CD4-positive, alpha-beta T cell treated with Interleukin-1 beta for 1 hour (primary cell): ENCODE measurements at regions not wholly inside any gene's neighbourhood (a gene's known extent, or its start where the extent isn't known, plus 50 kb on each side); places are given as distances from the start of the nearest gene placed in this dataset.
A peak's percentile ranks its signal among the peaks of the same experiment; 100 is the strongest.
"Not testable (repeated sequence)": the region's sequence is repeated elsewhere in the genome, so short reads cannot be mapped to it uniquely, and the experiment has no call there.

Source experiments
- DNase-seq, 2 donors: peaks; one replicate each; pipeline ENCODE4 v3.0.0-alpha.2; 2020 to 2022

DNA sequence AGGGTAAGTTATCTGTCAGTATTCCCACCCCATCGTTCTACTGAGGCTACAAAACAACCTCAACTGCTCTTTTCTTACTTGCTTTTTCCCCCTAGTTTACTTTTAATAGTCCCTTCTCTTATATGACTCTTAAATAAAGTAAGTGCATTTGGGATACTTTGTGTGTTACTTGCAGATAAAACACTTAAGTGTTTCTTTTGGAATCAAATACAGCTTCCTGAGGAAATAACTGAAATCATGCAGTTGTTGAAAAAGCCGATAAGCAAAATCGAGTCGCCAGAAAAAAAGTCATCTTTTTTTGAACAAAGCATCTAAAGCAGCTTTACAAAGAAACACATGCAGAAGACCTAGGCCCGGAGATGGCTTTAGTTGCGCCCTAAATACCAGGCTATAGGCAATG is 53.5 kb upstream of the EPB41L4A start:
- no peak for DNase-seq

GRCh38 chr5:112473989-112474388 is 54.9 kb upstream of the EPB41L4A start:
- no peak for DNase-seq

GRCh38 chr5:112475747-112476365 is 56.8 kb upstream of the EPB41L4A start:
- no peak for DNase-seq

- no peak for DNase-seq
Measured at GRCh38 chr5:112479418-112479817, 60.3 kb upstream of the EPB41L4A start.

DNA sequence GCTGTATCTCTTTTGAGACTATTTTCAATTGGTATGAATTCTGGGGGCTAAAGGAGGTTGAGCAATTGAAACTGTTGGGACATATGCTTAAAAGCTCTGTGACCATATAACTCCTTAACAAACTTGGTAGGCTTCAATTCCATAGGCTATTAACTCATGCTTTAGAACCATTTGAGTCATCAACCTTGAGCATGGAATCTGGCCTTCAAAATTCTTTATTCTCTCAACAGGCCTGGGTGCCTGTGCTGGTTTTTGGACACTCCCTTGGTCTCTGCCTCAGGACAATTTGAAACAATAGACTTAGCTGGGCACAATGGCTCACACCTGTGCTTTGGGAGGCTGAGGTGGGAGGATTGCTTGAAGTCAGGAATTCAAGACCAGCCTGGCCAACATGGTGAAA is 61.4 kb upstream of the EPB41L4A start:
- no peak for DNase-seq

- no peak for DNase-seq
Measured at GRCh38 chr5:112483704-112484103, 64.6 kb upstream of the EPB41L4A start.

GRCh38 chr5:112485934-112486355 is 66.9 kb upstream of the EPB41L4A start:
- DNase-seq, result no peak

- no peak for DNase-seq
Measured at GRCh38 chr5:112491257-112491656, 72.2 kb upstream of the EPB41L4A start.

- DNase-seq, result peak; percentile 3 to 31
Measured at GRCh38 chr5:112492291-112492690, 73.2 kb upstream of the EPB41L4A start.

DNA sequence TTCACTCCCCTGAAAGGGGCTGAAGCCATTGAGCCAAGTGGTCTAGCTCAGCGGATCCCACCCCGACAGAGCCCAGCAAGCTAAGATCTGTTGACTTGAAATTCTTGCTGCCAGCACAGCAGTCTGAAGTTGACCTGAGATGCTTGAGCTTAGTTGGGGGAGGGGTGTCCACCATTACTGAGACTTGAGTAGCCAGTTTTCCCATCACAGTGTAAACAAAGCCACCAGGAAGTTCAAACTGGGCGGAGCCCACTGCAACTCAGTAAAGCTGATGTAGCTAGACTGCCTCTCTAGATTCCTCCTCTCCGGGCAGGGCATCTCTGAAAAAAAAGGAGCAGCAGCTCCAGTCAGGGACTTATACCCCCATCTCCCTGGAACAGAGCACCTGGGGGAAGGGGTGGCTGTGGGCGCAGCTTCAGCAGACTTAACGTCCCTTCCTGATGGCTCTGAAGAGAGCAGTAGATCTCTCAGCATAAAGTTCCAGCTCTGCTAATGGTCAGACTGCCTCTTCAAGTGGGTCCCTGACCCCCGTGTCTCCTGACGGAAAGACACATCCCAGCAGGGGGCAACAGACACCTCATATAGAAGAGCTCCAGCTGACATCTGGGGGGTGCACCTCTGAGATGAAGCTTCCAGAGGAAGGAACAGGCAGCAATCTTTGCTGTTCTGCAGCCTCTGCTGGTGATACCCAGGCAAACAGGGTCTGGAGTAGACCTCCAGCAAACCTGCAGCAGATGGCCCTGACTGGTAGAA is 84.8 kb upstream of the EPB41L4A start:
- DNase-seq, result not testable (repeated sequence)

DNA sequence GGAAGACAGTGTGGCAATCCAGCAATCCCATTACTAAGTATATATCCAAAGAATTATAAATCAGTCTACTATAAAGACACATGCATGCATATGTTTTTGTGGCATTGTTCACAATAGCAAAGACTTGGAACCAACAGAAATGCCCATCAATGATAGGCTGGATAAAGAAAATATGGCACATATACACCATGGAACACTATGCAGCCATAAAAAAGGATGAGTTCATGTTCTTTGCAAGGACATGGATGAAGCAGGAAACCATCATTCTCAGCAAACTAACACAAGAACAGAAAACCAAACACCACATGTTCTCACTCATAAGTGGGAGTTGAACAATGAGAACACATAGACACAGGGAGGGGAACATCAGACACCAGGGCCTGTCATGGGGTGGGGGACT is 90.0 kb upstream of the EPB41L4A start:
- not testable (repeated sequence) for DNase-seq

DNA sequence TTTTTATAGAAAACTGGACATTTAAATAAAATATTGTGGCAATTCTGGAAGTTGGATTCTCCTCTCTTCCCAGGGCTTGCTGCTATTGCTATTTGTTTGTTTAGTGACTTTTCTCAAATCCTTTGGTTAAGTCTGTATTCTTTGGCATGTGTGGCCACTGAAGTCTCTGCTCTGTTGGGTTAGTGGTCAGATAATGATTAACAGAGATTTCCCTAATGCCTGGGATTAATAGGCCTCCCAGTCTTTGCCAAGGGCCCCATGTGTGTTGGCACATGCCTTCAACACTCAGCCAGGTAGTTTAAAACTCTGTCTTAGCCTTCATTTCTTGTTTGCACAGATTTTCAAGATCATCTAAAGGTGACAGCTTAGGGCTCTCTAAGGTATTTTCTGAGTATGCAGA is 92.8 kb upstream of the EPB41L4A start:
- no peak for DNase-seq

- no peak for DNase-seq
Measured at GRCh38 chr5:112512901-112513300, 93.8 kb upstream of the EPB41L4A start.

- no peak for DNase-seq
Measured at GRCh38 chr5:112514111-112514510, 95.0 kb upstream of the EPB41L4A start.

GRCh38 chr5:112520474-112520873 is 101.4 kb upstream of the EPB41L4A start:
- DNase-seq, result not testable (repeated sequence)

DNA sequence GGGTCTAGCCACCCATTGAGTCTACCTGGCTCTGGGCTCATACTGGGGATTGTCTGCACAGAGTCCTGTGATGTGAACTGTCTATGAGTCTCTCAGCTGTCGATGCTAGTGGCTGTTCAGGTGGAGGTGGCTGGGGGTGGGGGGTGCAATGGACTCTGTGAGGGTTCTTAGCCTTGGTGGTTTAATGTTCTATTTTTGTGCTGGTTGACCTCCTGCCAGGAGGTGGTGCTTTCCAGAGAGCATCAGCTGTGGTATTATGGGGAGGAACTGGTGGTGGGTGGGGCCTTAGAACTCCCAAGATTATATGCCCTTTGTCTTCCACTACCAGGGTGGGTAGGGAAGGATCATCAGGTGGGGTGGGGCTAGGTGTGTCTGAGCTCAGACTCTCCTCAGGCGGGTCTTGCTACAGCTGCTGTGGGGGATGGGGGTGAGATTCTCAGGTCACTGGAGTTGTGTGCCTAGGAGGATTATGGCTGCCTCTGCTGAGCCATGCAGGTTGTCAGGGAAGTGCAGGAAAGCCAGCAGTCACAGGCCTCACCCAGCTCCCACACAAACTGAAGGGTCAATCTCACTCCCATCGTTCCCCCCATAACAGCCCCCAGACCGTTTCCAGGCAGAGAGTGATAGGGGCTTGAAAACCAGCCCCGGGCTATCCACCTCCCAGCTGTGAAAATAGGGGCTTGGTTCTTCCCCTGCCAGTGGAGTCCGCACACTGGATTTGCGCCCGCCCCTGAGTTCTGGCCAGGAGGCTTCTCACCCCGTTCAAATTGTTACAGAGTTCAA is 104.0 kb upstream of the EPB41L4A start:
- peak in 1 of 2 donors; percentile 9 for DNase-seq

- DNase-seq, result peak in 1 of 2 donors; percentile 42
Measured at GRCh38 chr5:112523674-112524263, 104.7 kb upstream of the EPB41L4A start.

DNA sequence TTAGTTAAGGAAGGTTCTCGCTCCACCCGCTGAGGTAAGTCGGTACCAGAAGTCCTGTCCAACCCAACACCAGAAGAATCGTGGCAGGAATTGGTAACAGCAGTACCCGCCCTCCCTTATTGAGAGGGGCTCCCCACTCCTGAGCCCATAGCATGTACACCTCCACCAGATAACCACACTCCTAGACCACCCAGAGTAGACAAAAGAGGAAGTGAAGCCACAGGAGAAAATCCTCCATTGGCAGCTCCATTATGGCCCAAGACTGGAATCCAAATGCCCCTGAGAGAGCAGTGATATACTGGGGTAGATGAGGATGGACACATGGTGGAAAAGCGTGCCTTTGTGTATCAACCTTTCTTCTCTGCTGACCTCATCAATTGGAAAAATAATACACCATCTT is 106.1 kb upstream of the EPB41L4A start:
- no peak for DNase-seq

- DNase-seq, result no peak
Measured at GRCh38 chr5:112528928-112529327, 109.9 kb upstream of the EPB41L4A start.

- DNase-seq, result no peak
Measured at GRCh38 chr5:112529525-112529924, 110.4 kb upstream of the EPB41L4A start.

- no peak for DNase-seq
Measured at GRCh38 chr5:112532654-112533360, 113.7 kb upstream of the EPB41L4A start.

DNA sequence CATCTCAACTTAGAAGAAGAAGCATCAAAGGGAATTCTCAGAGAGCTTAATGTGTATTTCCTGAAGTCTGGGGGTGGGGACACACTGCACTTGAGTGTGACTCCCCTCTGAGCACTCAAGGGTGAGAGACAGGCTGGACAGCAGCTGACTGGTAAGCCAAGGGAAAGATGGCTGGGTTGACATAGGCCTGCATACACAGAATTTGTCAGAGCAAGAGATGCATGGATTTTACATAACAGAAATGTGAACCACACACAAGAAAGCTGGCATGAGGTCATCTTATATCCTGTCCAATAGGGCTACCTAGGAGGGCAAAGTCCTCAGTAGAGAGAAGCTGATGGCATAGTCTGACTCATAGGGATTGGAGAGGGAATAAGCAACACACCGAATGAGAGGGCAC is 114.3 kb upstream of the EPB41L4A start:
- DNase-seq, result no peak
